NOMO-1 (cell line): ENCODE measurements at regions not wholly inside any gene's neighbourhood (a gene's known extent, or its start where the extent isn't known, plus 50 kb on each side); places are given as distances from the start of the nearest gene placed in this dataset.

Experiments
- DNase-seq, 2 experiments: peaks; one replicate each; lab custom pipeline; 2025; ENCODE audit not compliant: unreplicated experiment in 2 of 2; lab: John Stamatoyannopoulos, UW

GRCh38 chr4:162945713-162946112, 221.0 kb downstream of the NAF1 start:
- DNase-seq: no peak

DNA sequence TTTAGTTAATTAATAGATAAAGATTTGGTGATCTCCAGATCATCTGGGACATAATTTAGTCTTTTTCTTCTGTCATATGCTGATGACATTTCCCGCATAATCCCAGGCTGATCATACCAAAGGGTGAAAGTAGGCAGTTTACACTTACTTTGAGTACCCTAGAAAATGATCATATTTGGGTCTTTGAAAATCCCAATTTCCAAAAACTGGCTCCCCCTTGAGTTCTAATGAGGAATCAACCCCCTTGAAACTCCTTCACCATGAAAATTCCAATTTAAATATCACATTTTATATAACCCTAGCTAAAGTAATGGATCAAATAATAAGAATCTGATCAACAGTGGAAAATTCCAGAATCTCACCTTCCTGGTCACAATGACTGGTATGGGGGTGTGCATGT, 223.4 kb downstream of the NAF1 start:
- no peak for DNase-seq

DNA sequence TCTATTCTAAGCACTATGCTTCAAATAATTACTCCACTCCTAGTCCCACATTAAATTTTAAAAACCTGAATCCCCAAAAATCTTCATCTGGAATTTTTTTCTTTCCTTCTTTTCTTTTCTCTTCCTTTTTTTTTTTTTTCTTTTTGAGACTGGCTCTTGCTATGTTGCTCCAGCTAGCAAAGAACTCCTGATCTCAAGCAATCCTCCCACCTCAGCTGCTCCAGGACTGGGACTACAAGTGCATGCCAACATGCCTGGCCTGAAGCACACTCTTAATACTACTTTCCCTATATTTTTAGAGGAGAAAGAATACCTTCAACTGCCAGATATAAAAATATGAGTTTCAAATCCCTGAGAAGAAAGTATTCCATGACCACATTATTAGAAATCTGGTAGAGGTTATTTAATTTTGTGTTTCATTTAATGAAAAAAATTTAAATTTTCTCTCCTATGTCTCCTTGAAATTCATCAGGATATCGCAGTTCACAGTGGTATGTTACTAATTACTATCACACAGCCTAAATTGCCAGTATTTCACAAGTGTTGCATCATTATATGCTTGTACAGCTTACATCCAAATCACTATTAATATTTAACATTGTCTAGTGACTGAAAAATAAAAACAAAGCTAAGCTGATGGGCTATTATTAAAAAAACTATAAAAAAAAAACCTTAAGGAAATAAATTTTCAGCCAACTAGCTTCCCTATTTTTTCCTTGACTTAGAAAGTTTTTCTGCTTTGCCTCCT, 227.8 kb downstream of the NAF1 start:
- DNase-seq: peak in 1 of 2 experiments; percentile 45

DNA sequence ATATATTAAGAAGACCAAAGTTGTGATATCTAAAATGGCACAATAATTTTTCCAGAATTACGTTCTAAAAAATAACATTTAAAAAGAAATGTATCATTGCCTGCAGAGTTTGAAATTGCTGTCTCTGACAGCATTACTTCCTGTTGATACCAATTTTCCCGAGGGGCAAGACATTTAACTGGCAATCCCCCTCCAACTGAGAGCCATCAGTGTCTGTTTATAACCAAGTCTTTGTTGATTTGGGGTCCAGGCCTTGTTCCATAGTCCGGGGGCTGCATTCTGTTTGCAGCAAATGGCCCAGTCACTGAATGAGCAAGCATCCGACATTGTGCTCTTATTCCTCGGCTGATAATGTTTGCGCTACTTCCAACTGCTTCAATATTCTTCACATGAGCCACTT, 231.5 kb downstream of the NAF1 start:
- no peak for DNase-seq

- DNase-seq: no peak
These were observed 235.4 kb downstream of the NAF1 start for GRCh38 chr4:162931286-162931685.

DNA sequence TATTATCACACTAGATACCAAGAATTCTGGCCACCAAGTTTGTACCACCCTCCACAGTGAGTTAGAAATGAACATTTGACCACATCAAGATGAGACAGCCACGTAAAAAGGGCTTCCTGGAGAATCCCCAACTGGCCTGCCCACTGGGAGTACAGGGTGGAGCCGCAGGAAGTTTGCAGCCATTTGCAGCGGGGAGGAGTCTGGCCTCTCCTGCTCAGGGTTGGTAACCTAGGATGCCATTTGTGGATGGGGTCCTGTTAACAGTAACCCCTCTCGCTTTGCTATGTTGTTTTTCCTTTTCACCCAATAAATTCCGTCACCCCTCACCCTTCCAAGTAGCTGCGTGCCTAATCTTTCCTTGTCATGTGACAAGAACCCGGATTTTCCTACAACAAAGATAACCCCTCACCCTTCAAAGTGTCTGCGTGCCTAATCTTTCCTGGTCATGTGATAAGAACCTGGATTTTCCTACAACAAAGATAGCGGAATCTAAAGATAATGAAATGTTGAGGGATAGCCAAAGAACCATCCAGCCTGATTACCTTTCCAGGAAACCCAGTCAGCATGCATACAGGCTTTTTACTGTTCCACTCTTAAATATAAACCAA, 245.4 kb downstream of the NAF1 start:
- no peak for DNase-seq

DNA sequence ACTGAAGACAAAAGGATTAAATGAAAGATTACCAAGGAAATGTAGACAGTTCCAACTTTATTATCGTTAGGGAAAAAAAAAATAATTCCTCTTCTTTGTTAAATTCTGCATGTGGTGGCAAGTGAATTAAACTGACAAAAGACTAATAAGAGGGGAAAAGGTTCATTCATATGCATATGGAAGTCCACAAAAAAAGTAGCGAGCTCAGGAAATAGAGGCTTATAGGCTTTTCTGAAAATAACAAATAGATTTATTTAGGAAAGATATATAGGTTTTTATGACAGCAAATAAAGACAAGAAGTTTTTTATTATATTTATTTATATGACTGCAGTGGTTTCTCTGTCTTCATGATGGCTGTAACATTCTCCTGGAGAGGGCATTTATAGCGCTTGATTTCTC, 246.0 kb downstream of the NAF1 start:
- no peak for DNase-seq

DNA sequence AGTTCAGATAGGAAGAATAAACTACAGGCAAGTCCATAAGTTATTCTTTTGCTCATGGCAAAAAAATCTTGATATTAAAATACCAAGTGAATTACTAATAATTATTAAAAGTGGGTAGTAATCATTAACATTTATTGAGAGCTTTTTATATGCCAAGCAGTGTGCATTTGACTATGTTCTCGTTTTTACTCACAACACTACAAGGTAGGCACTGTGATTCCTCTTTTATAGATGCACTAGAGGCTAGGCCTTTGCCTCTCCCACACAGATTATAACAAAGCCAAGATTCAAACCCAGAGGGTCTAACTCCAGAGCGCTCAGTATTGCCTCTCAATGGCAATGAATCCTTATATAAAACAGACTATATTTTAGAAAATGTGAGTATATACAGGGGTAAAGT, 254.2 kb downstream of the NAF1 start:
- no peak for DNase-seq

DNA sequence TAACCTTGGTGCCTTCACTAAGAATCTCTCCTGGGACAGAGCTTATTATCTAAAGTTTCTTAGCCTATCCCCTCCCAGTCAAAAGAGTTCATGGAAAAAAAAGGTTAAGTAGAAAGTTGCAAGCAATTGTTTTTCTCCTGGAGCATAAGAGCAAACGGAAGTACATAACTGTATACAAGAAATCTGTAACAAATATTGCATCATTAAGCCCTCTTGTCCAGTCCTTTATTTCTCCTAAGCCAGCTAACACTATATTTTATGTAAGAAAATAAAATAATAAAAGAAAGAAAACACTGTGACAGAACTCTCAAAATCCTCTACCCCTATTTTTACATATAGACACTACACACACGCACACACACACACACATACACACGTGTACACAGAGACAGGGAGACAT, 255.3 kb downstream of the NAF1 start:
- no peak for DNase-seq

DNA sequence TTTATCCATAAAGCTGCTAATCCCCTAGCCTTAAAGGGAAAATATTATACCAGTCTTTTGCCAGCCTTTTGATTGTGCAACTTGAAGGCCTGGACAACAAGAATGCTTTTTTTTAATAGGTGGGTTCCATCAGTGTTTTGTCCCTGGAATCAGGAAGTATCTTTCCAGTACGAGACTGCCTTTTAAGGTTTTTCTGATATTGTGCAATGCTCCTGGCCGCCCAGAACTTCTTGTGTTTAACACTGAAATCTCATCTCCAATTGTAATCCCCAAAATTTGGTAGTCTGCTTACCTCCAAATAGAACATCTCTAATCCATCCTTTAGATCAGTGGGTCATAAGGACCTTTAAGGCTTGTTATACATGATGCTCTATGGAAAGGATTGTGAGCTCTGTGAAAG, 256.7 kb downstream of the NAF1 start:
- peak; percentile 77 to 78 for DNase-seq

DNA sequence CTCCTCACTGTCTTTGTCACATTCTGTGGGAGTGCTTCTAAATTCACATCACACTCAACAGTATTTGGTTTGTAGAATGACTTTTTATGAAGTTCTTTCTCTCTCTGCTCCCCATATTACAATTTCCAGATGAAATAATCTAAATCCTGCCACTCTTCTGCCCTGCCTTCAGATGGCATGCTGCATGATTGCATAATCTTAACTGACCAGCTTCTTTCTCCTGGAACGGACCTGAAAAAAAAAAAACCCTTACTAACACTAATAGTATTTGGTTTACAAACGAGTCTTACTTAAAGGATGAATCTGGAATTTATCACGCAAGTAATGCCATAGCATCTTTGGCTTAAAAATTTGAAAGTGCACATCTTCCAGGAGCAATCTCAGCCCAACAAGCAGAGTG, 272.3 kb downstream of the NAF1 start:
- DNase-seq: no peak

- peak; percentile 78 to 96 for DNase-seq
These were observed 274.6 kb downstream of the NAF1 start for GRCh38 chr4:162891788-162892707.

DNA sequence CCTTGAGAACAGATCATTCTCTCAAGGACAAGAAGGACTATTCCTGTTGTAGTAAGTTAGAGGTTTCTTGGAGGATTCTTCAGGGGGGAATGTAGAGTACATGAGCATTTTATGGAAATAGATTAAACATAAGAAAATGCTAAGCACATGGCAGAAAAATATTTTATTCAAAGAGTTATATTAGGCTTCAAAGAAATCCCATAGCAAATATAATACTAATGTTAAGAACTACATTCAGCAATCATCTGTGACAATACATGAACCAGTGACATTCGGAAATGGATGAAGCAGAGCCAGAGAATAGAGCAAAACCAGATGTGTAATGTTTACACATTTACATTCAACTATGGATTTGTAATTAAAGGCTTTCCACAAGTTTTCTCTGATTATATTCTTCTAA, 288.6 kb downstream of the NAF1 start:
- DNase-seq: no peak

DNA sequence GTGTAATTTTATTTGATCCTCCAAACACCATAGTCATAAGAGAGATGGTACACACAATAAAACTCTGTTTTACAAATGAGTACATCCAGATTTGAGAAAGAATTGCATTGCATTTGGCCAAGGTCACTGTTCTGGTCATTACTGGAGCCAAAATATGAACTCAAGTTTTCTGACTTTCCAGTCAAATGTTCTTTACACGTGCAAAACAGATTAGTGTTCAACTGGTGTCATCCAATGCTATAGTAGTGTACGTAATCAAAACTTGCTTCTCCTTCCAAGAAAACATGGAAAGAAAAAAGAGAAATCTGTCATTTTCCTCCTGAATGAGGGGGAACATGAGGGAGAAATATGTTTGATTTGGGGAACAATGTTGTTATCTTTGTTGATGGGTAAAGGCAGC, 291.9 kb downstream of the NAF1 start:
- no peak for DNase-seq

DNA sequence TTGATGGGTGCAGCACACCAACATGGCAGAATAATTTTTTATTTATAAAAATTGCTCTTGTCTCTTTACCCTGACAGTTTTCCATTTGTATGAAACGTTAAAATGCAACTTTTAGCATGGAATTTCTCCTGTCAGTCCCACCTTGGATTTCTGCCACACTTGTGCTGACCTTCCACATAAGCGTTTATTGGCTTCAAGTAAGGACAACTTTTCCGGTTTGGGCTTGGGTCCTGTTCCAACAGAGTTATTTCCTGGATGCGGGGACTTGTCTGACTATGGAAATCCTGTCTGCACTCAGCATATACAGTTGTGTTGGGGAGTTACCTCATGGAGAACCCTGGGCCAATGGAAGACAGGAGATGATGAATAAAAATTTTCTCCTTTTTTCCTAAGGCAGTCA, 294.7 kb downstream of the NAF1 start:
- DNase-seq: no peak

- no peak for DNase-seq
These were observed 297.5 kb downstream of the NAF1 start for GRCh38 chr4:162869157-162869556.

DNA sequence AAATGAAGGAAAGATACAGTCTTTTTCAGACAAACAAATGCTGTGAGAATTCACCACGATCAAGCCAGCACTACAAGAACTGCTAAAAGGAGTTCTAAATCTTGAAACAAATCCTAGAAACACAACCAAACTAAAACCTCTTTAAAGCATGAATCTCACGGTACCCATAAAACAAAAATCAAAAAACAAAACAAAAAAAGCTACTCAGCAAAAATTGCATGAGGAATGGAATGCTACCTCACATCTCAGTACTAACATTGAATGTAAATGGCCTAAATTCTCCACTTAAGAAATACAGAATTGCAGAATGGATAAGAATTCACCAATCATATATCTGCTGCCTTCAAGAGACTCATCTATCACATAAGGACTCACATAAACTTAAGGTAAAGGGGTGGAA, 300.1 kb downstream of the NAF1 start:
- no peak for DNase-seq

DNA sequence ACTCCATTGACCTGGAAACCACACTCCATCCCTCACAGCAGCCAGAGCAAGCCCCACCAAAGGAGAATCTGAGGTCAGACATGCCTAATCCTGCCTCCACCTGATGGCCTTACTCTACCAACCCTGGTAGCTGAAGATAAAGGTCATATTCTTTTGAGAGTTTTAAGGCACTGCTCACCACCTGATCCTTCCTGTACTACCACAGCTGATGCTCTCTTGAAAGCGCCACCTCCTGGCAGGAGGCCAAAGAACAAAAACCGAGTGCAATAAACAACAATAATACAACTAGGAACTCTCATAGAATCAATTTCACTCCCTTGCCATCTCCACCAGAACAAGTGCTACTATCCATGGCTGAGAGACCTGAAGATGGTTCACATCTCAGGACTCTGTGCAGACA, 301.6 kb downstream of the NAF1 start:
- no peak for DNase-seq

GRCh38 chr4:162853788-162854187, 312.9 kb downstream of the NAF1 start:
- DNase-seq: peak; percentile 20 to 73

- DNase-seq: no peak
These were observed 314.0 kb downstream of the NAF1 start for GRCh38 chr4:162852642-162853041.

GRCh38 chr4:162851241-162851758, 315.4 kb downstream of the NAF1 start:
- peak in 1 of 2 experiments; percentile 60 for DNase-seq
